T-helper 1 cell treated with Interleukin-12 subunit alpha and Interleukin-12 subunit beta and Interleukin-4 antibody, amounts not matched to agents 30 ng/mL and 1 ng/mL, for 36 hours (primary cell): ENCODE measurements at regions not wholly inside any gene's neighbourhood (a gene's known extent, or its start where the extent isn't known, plus 50 kb on each side); places are given as distances from the start of the nearest gene placed in this dataset.

Experiments used
- intact Hi-C: fragments of 100-400 bp; cut with micrococcal nuclease; formaldehyde crosslinking; loops from one replicate; pipeline ENCODE4 v1.15.1; 2024

GRCh38 chr9:129275626-129276247, 97.7 kb upstream of the IER5L start:
- intact Hi-C loops, result no loop called here

DNA sequence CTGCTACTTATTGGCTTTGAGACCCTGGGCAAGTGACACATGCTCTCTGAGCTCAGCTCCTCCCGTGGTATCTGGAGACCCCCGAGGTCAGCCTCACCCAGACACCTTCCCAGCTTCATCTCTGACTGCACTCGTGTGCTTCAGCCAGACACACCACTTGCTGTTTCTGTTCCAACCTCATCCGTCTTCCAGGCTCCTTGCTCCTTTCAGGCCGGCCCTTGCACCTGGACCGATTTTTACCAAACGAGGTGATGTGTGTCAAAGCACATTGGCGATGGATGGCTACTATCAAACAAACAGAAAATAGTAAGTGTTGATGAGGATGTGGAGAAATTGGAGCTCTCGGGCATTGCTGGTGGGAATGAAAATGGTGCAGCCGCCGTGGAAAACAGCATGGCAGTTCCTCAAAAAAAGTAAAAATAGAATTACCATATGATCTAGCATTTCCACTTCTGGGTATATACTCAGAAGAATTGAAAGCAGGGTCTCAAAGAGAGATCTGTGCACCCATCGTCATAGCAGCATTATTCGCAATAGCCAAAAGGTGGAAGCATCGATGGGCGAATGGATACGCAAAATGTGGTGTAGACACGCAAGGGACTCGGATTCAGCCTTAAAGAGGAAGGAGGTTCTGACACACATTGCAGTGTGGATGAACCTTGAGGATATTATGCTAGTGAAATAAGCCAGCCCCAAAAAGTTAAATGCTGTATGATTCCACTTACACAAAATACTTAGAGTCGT, 96.1 kb upstream of the IER5L start:
- intact Hi-C loops, result no loop called here

DNA sequence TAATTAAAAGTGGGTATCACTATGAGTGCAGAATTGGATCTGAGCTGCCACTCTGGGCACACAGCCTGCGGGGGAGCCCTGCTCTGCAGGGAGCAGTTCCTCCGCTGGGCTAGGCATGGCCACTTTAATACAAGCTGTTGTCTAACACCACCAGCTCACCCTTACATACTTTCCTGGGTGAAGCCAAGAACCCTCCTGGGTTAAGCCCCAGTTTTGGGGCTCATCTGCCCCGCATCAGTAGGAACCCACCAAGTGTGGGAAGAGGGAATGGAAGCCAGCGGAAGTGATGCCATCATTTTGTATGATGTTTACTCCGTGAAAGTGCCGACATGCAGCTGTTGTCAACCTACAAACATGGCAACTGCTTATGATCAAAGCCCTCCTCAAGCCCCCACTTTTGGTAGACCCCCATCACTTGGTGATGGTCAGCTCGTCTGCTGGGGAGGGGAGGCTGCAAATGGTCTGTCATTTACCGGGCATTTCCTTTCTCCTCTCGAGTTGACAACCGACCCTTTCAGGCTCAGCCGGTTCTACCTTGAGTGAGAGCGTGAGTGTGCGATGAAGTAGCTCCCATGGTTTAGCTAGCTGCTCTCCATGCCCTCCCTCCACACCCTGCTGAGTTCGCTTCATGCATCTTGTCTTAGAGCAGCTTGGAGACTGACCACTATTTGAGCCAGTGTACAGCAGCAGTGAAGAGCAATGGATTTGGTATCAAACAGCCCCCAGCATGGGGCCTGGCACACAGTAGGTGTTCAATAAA, 95.3 kb upstream of the IER5L start:
- intact Hi-C loops, result no loop called here

- intact Hi-C loops, result no loop called here
Observed at GRCh38 chr9:129272348-129273025, 94.4 kb upstream of the IER5L start.

GRCh38 chr9:129270903-129271431, 92.9 kb upstream of the IER5L start:
- intact Hi-C loops, result loop anchor here (1.0 to 2.0 kb wide), 2 partner anchors 12 to 34 kb away; no protein-coding TSS in a partner anchor

- intact Hi-C loops, result loop anchor here (1.0 to 2.0 kb wide), 2 partner anchors 11 to 33 kb away; no protein-coding TSS in a partner anchor
Observed at GRCh38 chr9:129270205-129270604, 92.1 kb upstream of the IER5L start.

DNA sequence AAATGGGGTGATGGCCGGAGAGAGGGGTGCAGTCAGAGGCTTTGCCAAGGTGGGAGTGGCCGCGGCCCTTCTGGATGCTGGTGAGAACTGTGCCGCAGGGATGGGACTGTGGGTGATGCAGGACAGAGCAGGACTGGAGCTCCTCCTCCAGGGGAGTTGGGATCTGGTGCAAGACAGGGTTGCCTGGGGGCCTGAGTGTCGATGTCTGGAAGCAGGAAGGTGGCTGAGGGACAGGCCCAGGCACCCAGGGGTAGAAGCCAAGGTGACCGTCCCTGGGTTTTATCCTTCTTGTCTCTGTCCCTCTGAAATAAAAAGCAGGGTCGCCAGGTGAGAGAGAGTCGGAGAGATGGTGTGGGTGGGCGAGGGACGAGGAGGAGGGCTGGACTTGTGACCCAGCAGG, 89.1 kb upstream of the IER5L start:
- intact Hi-C loops, result loop anchor here (5.0 kb wide), 1 partner anchor 320 kb away; no protein-coding TSS in a partner anchor

DNA sequence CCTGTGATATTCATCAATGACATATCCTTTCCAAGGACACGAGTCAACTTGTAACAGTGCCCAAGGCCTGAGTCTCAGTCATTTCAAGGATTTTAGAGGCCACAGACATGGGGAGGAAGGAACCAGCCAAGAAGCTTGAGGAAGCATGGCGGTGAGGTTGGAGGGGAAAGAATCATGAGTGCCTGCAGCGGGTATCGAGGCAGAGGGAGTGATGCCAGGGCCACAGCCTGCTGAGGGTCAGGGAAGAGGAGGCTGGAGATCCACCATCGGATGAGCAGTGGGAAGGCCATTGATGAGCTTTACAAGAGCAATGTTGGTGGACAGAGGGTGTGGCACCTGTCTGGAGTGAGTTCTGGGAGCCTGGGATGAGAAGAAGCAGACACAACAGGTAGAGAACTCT, 88.5 kb upstream of the IER5L start:
- intact Hi-C loops, result loop anchor here (5.0 kb wide), 1 partner anchor 321 kb away; no protein-coding TSS in a partner anchor

DNA sequence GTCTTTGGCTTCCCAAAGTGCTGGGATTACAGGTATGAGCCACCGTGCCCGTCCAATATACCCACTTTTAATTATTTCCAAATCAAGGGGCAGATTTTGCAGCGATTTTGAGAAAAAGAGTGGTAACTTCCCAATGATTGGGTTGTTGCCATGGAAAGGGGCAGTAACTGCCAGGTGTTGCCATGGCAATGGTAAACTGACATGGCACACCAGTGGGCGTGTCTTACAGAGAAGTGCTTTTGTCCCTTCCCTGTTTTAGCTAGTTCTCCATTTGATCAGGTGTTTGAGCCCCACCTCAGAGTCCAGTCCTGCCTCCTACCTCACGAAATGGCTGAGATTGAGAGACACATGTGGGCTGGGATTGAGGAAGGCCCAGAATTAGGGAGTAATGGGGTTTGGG, 86.3 kb upstream of the IER5L start:
- intact Hi-C loops, result no loop called here

GRCh38 chr9:129263836-129264235, 85.8 kb upstream of the IER5L start:
- intact Hi-C loops, result no loop called here

GRCh38 chr9:129262261-129262660, 84.2 kb upstream of the IER5L start:
- intact Hi-C loops, result no loop called here

GRCh38 chr9:129259375-129259774, 81.3 kb upstream of the IER5L start:
- intact Hi-C loops, result loop anchor here (1.0 to 2.0 kb wide), 3 partner anchors 11 to 153 kb away; no protein-coding TSS in a partner anchor

DNA sequence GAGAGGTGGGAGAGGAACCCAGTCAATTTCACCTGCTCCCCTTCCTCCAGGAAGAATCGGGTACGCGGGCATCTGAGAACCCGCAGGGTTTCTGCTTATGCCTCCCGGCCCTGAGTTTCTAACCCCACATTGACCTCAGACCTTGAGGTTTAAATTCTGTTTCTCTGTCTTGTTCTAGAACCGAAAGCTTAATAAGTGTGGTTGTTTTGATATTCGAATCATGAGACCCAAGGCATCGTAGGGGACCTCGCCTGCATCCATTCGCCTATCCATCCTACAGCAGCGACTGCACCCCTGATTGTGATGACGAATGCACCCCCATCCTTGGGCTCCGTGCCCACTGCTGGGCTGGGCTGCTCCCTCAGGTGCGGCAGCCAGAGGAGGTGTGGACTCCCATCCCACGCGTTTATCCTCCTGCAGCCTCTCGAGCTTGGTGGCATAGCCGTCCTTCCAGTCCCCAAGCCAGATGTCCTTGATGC, 80.8 kb upstream of the IER5L start:
- intact Hi-C loops, result loop anchor here (1.0 to 2.0 kb wide), 7 partner anchors 11 to 154 kb away; partner anchors contain the start of genes CRAT and IER5L

DNA sequence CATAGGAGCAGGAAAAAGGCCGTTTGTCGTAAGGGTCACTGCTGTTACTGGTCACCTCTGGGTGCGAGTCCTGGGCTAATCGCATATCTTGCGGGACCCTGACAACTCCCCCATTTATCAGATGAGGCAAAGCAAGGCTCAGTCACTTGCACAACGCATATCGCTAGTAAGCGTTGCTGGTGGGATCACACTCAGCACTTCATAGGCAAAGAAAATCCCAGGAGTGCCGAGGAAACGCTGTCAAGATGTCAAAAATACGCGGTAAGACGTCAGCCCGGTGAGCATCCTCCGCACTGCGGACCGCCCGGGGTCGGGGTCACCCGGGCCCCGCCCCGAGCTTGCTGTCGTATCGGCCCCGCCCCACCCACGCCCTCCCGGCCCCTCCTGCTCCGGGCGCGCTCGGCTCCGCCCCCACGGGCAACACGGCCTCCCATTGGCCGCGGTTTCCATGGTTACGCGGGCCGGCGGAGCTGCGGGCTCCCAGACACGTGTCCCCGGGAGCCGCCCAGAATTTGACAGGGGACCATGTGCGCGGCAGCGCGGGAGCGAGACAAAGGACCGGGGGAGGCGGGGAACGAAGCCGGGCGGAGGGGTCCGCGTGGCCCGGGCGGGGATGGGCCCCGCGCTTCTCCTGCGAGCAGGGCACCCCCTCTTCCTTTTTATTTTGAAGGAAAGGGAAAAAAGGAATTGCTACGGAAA, 80.2 kb upstream of the IER5L start:
- intact Hi-C loops, result loop anchor here (1.0 to 2.0 kb wide), 6 partner anchors 22 to 155 kb away; partner anchors contain the start of genes CRAT and IER5L

- intact Hi-C loops, result no loop called here
Observed at GRCh38 chr9:129256959-129257713, 79.1 kb upstream of the IER5L start.

DNA sequence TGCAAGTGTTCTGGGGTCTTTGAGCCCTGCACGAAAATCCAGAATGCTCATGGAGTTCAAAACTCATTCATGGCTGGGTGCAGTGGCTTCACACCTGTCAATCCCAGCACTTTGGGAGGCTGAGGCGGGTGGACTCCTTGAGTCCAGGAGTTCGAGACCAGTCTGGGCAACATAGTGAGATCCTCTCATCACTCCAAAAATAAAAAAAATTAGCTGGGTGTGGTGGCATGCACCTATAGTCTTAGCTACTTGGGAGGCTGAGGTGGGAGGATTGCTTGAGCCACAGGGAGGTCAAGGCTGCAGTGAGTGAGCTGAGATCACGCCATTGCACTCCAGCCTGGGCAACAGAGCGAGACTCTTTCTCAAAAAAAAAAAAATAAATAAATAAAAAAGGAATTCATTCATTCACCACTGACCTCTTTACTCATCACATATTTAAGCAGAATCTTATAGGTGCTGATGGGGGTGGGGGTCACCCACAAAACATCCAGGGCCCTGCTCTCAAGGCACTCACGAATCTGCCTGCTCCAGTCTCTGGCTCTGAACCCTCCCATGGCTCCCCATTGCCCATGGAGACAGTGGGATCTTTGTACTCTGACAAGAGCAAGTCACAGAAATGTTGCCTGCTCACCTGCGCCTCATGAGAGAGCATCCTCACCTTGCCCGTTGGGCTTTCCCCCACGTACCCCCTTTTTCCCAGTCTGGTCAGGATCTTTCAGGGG, 76.7 kb upstream of the IER5L start:
- intact Hi-C loops, result no loop called here

DNA sequence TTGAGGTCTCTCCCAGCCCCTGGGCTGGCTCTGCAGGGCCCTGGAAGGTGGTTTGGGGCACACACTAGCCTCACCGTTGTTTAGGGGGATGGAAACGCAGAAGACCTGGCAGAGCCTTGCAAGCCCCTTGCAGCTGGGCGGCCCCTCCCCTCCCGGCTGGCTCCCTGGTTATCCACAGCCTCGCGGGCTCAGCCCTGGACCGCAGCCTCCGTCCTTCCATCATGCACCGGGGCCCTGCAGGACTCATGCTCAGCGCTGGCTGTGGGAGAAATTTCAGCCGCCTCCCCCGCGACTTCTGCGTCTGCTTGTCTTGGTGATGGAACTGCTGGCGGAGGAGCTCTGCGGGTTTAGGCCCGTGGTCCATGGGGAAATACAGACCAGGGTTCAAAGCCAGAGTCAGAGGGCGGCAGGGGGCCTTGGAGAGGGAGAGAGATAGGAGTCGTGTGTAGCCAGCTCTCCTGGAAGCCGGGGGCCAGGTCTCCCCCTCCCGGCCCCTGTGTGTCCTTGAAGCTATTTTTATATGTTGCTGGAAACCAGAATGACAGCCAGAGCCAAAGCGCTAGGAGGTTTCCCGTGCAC, 75.8 kb upstream of the IER5L start:
- intact Hi-C loops, result no loop called here
